GM19328 (cell line): ENCODE measurements at regions not wholly inside any gene's neighbourhood (a gene's known extent, or its start where the extent isn't known, plus 50 kb on each side); places are given as distances from the start of the nearest gene placed in this dataset.

ENCODE experiments used
- ATAC-seq: cut with Tn5 transposase; IDR thresholded peaks from one replicate; pipeline ENCODE4 v1.9.1; 2021; ENCODE audit warnings: mild to moderate bottlenecking, moderate library complexity; ENCODE audit not compliant: unreplicated experiment

DNA sequence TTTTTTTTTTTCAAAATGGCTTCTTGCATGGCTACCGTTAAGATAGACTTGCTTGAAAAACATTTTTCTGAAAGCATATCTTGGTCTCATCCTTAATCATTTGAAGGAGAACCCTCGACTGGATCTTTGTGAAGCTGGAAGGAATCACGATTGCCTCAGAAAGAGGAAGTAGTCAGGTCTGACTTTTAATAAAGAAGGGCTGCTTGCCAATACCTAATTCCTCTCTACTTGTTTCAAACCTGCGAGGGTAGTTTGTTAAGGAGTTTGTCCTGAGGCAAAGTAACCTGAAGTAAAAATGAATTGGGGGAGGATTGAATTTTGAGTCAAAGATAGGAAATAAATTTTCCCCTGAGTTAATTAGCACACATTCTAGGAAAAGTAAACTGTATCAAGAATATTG lies 288.1 kb upstream of the MAP3K7 start:
- ATAC-seq = no peak

DNA sequence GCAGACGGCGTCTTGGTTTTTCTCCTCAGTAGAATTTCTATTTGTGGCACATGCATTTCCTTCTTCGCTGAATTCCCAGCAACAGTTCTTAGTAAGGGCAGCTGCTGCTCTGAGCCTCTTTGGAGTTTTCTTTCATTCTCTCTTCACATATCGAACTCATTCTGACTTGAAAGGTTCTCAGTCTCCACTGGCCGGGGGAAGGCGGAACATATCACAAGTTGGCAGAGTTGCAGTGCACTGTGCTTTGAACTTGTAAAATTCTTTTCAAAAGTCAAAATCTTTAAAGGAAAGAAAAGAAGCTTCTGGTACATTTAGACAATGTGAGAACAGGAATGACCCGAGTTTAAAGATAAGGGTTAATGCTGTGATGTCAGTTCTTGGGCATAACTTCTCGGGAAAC lies 286.1 kb upstream of the MAP3K7 start:
- no peak for ATAC-seq

DNA sequence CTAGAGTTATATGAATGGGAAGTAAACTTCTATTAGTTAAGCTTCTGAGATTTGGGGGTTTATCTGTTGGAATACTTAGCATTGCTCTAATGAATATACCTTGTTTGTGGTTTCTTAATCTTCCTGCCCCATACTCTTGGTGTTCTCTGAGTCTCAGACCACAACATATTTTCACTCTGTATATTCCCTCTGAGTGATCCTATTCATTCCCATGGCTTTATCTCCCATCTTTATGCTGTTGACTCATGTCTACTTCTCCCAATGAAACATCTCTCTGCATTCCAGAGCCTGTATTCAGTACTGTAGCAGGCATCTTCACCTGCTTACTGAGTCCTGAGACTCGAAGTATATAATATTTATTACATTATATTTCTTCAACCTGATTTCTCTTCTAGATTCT lies 283.7 kb upstream of the MAP3K7 start:
- no peak for ATAC-seq

DNA sequence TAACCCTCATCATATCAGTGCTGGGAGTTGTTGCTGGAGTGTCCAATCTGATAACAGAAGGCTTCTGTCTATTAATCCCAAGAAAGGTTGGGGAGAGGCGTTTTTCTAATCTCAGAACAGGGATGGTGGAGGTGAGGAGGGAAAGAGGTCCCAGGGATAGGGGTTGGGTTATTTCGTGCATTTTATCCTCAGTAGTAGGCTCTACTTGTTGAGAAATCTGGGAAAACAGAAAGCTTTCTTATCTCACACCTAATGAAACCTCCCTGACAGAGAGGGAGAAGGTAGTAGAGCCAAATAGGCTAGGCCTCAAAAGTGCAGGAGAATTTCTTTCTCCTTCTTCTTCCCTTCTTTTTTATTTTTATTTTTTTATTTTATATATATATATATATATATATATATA lies 281.8 kb upstream of the MAP3K7 start:
- ATAC-seq = no peak

DNA sequence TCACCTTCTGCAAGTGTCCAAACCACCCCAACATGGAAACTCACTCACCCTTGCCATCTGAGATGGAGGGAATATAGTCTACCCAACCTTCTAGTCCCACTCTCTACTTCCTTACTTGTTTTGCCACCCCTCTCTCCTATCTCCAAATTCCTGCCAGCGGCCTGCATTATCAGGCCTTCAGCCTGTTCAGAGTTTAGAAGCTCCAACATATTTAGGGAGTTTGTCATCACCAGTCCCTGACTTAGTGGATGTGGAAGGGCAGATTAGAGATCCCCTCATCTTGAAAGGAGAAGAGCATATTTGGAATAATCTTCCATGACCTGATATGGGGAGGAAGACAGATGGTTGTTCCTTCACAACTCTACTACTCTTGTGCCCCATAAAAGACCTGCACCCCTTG lies 281.4 kb upstream of the MAP3K7 start:
- no peak for ATAC-seq

DNA sequence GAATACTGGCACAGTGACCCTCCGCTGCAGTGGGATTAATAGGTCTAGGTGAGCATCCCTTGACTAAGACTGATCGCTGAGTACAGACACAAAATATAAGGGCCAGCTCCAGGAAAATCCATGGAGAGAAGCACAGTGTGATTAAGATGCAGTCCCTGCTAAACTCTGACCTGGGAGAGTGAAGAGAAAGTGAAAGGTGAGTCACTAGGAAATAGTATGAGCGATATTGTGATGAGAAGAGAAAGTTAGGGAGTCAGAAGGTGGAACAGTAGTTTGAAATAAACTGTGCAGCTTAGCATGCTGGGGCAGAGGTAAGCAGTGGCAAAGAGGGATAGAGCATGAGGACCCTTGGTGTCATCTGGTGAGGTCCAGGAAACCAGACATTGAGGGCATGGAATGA lies 278.6 kb upstream of the MAP3K7 start:
- ATAC-seq = no peak

DNA sequence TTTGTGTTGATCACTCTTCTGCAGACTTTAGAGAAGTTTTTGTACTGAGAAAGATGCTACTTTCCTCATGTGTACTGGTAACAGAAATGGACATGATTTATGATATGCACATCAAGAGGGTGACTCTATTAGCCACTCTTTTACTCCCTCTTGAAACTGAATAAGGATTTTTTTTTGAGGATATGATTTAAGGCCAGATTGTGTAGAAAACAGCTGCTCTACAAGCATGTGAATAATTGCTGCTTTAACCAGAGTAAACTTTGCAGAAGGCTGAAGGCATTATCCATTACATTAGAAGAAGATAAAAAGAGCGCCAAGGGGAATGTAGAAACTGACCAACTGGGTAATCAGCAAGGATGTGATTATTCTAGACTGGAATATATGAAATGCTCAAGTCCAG lies 276.2 kb upstream of the MAP3K7 start:
- ATAC-seq = no peak

DNA sequence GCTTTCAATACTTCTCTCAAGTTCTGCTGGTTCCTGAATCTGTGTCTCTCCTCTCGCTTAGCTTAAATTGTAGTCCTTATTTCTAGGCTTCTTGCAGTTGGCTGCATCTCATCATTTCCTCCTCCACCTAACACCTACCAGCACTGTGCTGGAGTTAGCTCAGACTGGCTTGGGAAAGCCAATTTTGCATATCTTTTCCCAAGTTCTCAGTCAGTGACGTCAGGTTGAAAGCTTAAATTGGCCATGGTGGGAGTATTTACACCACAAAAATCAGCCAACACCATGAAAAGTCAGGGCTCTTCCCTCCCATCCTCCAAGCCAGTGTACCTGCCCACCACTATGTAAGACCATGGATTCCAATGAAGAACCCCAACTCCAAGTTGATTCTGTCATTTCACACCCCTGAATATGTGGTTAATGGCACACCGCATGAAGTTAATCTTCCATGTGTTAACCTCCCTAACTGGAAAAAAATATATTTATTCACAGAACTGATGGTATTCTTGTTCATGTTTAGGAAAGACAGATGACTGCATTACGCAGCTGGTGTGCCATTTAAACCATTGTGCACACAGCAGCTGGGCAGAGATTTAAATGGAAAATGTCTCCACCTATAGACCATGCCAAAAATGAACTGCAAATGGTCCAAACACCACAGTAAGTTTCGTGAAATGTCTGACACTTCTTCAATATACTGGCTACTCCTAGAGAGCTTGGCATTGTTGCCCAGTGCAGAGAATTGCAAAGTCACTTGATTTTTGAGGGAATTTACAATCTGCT lies 274.1 kb upstream of the MAP3K7 start:
- ATAC-seq = no peak

DNA sequence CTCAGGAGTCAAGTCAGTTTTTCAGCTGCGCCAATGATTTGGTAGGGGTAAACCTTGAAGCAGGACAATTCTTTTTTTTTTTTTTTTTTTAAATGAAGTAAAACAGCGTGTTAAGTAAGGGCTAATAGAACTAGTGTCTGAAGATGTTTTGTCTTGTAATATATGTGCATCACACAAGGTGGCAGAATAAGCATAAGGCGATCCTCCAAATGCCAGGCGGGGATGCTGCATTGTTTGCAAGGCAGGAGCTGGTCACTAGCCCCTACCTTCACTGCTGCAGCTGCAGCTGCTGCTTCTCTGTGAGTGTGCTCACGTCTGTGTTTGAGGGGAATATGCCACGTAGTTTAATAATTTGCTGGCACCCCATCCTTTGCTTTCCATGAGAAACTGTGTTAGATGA lies 272.7 kb upstream of the MAP3K7 start:
- ATAC-seq = no peak

DNA sequence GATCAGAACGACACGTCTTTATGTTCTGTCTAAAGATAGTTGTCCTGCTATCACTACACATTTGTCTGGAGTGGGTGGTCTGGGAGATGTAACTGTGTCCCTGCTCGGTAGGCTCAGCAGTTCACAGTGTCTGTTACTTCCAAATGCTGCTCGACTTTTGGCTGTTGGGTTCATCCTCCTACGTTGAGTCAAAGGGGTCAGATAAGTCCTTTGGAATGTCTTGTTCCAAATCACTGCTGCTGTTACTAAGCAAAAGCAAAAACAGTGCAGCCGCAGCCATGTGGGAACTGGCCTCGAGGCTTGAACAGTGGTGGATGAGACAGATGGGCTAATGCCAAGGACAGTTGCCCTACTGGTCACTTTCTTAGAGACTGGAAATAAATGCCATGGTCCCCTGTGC lies 272.2 kb upstream of the MAP3K7 start:
- no peak for ATAC-seq

DNA sequence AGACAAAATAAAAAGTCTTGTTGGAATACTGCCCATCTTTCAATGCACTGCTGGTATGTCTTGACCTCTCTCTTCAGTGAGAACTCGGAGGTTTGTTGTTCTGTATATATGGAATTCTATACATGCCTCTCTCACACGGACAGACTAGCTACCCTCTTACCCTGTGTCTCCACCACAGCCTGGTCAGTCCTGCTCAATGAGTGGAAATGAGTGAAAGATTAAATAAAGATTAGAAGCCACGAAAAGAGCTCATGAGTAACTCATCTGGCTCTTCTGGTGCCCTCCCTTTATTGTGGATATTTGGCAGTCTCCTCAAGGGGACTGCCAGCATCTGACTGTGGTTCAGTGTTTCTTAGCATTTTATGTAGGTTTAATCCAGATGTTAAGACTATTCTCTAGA lies 262.8 kb upstream of the MAP3K7 start:
- no peak for ATAC-seq

DNA sequence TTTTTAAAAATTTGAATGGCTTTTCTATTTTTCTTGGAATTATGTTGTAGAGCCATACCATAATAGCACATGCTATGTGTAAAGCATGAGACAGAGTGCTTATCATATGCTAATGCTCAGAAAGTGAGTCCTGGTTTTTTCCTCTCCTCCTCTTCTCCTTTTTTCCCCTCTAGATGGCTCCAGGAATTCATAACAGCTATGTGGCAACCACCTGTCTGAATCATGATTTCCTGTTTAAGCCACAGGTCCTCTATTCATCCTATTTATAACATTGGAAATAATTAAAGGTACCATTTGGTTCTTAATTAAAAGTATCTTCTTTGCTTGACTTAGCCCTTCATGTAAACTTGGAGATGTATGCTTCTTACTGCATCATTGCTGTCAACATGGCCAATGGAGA lies 260.0 kb upstream of the MAP3K7 start:
- no peak for ATAC-seq

DNA sequence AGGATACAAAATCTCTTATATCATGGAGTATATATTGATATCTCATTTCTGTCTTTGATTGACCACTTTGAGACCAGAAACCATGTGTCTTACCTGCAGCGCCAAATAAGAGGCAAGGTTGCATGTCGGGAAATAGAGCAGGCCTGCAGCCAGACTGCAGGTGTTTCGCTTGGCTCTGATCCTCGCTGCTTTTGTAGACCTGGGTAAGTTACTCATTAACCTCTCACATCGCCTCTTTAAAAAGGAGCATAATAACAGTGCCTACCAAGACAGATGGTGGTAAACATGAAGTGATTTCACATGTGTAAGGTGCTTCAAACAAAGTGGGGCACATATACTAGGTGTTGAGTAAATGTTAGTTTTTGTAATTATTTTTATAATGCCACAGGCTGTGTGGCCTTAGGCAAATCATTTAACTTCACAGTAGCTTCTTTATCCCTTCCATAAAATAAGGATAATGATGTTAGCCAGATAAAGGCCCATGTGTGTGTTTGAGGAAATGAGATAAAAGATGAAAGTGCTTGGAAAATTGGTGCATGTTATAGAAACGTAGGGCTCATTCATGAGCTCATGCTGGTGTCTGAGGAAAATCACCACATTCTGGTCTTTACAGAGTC lies 248.8 kb upstream of the MAP3K7 start:
- no peak for ATAC-seq

DNA sequence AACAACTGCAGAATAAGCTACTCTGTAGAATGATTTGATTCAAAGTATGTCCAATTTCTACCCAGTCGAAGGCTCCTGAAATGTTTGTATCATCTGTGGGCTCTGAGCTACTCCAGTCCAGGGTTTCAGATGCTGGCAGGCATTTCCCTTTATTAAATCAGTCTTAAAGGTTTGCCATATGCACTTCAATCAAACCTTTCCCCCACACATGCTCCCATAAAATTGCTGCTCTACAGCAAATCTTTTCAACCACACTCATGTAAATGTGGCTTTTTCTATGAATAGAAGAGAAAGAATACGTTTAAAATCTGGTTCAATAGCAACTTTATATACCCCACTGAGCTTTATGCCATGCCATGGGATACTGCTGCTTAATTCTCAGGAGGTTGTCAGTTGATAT lies 242.4 kb upstream of the MAP3K7 start:
- no peak for ATAC-seq

DNA sequence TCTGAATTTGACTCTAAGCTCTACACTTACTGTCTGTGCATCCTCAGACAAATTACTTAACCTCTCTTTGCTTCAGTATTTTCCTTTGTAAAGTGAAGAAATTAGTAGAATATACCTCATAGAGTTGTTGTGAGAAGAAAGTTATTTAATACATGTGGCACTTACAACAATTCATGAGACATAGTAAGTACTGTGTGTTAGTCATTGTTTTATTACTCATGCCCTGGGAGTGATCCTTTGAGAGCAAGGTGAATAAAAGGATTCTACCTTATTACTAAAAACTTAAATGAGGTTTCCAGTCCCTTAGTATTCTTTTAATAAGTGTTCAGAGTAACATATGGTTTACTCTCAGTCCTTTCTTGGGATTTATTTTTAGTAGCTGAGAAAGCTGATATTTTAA lies 233.6 kb upstream of the MAP3K7 start:
- ATAC-seq = no peak

DNA sequence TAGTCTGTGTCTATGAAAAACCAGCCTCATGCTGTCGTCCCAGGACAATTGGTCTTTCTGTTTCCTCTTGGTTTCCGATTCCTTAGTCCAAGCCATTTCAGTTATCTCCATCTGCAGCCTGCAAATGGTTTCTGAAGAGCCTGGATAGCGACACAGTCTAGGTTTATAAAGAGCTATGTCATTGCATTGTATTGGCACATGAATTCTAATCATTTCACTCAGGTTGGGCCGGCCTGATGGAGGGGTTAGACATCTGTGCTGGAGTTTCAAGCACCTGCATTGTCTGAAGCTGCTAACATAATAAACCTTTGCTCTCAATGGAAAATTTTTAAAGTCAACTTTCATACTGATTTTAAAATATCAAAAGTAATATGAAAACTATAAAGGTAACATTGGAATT lies 232.6 kb upstream of the MAP3K7 start:
- no peak for ATAC-seq

DNA sequence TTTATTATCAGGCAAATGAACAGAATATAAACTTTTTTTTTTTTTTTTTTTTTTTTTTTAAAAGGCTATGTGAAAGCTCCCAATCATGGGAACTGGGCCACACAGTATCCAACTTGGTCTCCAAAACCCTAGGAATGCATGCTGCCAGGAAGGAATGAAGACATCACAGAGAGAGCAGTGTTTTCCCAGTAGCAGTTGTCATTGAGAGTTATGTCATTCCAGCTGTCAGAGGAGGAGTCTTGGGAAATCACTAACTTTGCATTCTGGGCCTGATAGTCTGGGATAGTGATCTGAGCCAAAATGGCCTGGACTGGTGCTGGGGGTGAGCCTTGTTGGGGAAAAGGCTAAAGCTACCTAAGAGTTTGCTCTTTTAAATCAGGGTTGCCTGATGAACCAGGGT lies 231.3 kb upstream of the MAP3K7 start:
- ATAC-seq = no peak

DNA sequence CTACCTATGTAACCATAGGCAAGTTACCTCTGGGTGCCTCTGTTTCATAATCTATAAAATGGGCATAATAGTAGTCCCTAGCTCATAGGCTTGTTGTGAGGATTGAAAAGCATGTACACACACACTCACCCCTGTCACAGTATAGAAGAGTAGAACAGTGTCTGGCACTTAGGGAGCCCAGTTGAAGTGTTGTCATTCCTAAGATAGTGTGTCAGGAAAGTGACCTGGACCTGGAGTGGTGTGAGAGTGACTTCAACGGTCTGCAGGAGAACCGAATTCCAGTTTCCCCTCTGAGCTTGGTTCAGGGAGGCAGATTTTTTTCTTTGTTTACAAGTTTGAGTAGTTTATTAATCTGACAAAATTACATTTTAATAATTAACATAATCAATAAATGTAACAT lies 229.9 kb upstream of the MAP3K7 start:
- ATAC-seq = no peak

DNA sequence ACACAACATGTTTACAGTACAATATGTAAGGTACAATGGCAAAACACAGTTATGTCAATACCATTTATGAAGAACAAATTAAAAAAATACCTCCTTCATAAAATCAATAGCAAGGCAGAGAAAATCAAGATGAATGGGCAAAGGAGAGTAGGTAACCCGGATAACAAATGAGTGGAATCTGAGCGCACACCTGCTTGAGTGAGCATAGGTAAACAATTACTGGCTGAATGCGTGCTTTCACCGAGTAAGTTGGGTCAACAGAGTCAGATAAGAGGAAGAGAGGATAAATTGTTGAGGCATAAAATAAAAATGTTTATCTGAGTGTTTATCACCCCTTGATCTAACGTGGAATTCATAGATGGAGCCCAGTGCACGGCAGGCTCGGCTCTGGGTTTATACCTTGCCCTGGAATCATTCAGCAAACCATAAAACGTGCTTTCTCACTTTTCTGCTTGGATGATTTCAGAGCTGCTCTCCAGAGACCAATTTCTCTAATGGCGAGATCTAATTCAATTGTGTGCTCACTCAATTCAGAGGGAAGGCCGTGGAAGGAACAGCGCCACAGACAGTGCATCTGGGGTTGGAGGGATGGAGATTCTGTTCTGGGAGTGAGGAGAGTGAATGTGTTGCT lies 224.8 kb upstream of the MAP3K7 start:
- ATAC-seq = no peak

DNA sequence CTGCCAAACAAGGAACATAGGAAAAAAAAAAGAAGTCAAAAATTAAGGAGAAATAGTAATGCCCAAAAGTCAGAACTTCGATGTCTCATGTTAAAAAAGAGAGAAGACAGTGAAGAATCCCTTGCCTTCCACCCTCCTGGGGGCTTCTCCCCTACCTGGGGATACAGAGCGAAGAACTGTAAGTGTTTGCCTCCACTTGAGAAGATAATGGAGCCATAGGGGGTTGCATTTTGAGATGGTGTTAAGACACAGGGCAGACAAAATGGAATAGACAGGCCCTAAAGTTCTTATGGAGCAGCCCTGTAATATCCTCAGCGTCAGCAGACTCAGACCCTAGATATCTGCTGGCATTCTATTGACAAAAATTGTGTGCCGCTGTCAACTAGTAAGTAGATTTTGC lies 222.2 kb upstream of the MAP3K7 start:
- no peak for ATAC-seq

DNA sequence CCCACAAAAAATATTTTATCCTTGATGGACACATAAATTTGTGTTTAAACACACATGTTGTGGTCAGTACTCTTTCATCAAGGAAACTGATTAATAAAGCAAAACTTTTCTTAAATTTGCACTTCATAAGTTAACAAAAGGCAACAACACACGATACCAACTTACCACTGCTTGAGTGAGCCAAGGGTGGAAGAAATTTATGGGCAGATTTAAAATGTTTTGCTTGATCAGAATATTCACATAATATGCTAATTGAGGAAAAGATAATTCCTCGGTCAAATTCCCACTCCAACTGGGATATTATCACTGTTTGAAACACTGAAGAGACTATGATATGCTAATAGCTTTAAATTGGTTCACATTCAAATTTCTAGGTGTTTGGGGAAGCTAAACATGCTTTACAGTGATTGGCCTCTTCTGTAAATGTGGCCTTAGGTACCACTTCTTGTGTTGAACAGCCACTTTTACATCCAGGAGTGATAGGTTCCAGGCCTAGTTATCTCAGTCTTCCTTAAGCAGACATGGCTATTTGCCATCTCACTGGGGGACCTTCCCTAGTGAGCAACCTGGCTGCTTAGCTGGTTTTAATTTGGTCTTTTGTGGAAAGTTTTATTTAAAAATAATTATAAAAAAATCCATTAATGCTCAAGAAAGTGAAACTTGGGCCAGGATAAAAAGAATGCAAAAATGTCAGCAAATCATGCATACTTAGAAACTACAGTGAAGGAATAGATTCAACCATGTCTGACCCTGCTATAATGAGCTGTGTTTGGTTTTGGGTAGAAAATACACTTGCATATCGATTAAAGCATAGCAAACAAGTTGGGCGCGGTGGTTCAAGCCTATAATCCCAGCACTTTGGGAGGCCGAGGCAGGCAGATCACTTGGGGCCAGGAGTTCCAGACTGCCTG lies 221.2 kb upstream of the MAP3K7 start:
- ATAC-seq = no peak
